ENCODE measurements at regions not wholly inside any gene's neighbourhood (a gene's known extent, or its start where the extent isn't known, plus 50 kb on each side); places are given as distances from the start of the nearest gene placed in this dataset.

DNA sequence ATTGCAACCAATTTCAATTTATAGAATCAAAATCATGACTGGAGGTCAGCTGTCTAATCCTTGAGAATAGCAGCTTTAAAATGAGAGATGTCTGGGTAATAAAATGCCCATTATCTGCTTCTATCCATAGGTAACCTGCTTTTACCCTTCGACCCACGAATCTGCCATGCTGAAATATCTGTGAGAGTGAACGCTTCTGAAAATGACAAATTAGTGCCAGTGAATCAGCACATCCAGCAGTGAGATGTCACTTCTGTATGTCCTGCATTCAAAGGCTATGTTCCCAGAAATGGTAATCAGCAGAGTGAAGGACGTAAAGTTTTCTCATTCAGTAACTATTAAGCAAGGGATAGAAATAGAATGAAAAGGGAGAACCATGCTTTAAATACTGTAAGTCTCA lies 532.4 kb upstream of the ITGA1 start:
- no peak overlapping the region for H3K27ac ChIP-seq (replicated peaks)
- H3K36me3 ChIP-seq: no peaks in the 10 kb centered on the region
- no peak overlapping the region for H3K4me3 ChIP-seq
- no peaks in the 10 kb centered on the region for H3K27me3 ChIP-seq (ENCODE audit: low read depth)
- H3K9me3 ChIP-seq (replicated peaks): no peaks in the 10 kb centered on the region
- intact Hi-C loops (cut with micrococcal nuclease): no loop called here
- DNase-seq: no peak
- TF ChIP-seq CTCF (IDR thresholded peaks at IDR 0.05; ENCODE audit: borderline replicate concordance): no peak
- no peaks in the 10 kb centered on the region for H3K4me1 ChIP-seq

DNA sequence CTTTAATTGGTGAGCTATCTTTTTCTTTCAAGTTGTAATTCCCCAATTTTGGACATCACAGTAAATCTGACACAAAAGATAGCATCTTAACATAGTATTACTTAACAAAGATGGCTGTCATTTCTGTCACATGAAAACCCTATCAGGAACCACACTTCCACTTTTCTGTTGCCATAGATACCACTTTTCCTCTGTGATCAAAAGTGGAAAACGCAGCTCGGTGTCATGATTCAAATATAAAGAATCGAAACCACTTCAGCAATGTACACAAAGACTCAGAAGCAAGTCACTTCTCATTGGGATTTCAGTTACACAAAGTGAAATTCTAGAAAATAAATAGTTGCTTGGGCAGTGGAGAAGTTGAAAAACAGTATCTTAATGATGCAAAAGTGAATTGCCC lies 524.9 kb upstream of the ITGA1 start:
- no peaks in the 10 kb centered on the region for H3K36me3 ChIP-seq
- no peaks in the 10 kb centered on the region for H3K27me3 ChIP-seq (ENCODE audit: low read depth)
- H3K9me3 ChIP-seq (replicated peaks): no peaks in the 10 kb centered on the region
- H3K4me3 ChIP-seq: no peak overlapping the region
- intact Hi-C loops (cut with micrococcal nuclease): no loop called here
- no peak for TF ChIP-seq CTCF (IDR thresholded peaks at IDR 0.05; ENCODE audit: borderline replicate concordance)
- no peaks in the 10 kb centered on the region for H3K4me1 ChIP-seq
- DNase-seq: no peak
- no peak overlapping the region for H3K27ac ChIP-seq (replicated peaks)

DNA sequence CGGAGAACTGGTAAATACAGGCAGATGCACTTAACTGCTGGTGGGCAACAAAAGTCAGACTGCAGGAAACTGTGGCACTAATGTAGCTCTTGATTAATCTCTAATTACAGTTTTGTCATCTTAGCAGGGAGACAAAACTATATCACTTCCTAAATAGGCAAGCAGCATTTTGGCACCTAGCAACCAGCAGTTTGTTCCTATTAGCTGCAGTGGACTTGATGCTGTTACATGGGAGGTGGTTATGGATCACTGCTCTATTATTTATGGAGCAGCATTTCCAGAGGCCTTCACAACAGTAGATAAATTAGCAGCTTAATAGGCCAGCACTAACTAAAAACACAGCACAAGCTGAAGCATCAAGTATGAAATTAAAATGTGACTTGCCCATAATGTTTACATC lies 518.3 kb upstream of the ITGA1 start:
- Histone ChIP-seq H3K36me3 (no peaks in the 10 kb centered on the region), H3K27ac (replicated peaks) (no peak overlapping the region), H3K9me3 (replicated peaks) (no peaks in the 10 kb centered on the region), H3K4me1 (no peaks in the 10 kb centered on the region), H3K27me3 (ENCODE audit: low read depth) (no peaks in the 10 kb centered on the region), H3K4me3 (no peak overlapping the region)
- no peak for TF ChIP-seq CTCF (IDR thresholded peaks at IDR 0.05; ENCODE audit: borderline replicate concordance)
- intact Hi-C loops (cut with micrococcal nuclease): no loop called here
- no peak for DNase-seq

DNA sequence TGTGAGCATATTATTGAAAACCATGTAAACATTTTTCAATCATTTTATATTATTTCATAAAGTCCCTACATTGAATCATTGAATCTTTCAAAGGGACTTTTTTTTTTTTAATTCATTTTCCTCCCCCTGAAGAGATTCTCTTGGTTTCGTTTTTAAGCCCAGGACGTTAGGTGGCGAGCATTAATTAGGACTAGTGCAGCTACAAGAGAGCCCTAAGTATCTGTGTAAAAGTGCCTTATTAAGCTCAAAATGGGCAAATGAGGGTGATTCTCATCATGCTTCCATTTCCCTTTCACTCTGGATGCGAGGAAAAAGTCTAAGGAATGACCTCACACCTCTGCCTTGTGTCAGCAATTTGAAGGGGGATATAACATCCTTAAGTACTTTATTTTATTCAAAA lies 517.9 kb upstream of the ITGA1 start:
- H3K27me3 ChIP-seq (ENCODE audit: low read depth): no peaks in the 10 kb centered on the region
- intact Hi-C loops (cut with micrococcal nuclease): no loop called here
- no peak for TF ChIP-seq CTCF (IDR thresholded peaks at IDR 0.05; ENCODE audit: borderline replicate concordance)
- no peak overlapping the region for H3K4me3 ChIP-seq
- H3K9me3 ChIP-seq (replicated peaks): no peaks in the 10 kb centered on the region
- H3K36me3 ChIP-seq: no peaks in the 10 kb centered on the region
- DNase-seq: no peak
- no peaks in the 10 kb centered on the region for H3K4me1 ChIP-seq
- H3K27ac ChIP-seq (replicated peaks): no peak overlapping the region

GRCh38 chr5:52275639-52276038 lies 512.1 kb upstream of the ITGA1 start:
- intact Hi-C loops (cut with micrococcal nuclease): no loop called here
- Histone ChIP-seq H3K27me3 (ENCODE audit: low read depth) (no peaks in the 10 kb centered on the region), H3K4me3 (no peak overlapping the region), H3K4me1 (no peaks in the 10 kb centered on the region), H3K27ac (replicated peaks) (no peak overlapping the region), H3K9me3 (replicated peaks) (peaks cover 15% of the 10 kb centered on the region), H3K36me3 (no peaks in the 10 kb centered on the region)
- TF ChIP-seq CTCF (IDR thresholded peaks at IDR 0.05; ENCODE audit: borderline replicate concordance): no peak
- DNase-seq: no peak

DNA sequence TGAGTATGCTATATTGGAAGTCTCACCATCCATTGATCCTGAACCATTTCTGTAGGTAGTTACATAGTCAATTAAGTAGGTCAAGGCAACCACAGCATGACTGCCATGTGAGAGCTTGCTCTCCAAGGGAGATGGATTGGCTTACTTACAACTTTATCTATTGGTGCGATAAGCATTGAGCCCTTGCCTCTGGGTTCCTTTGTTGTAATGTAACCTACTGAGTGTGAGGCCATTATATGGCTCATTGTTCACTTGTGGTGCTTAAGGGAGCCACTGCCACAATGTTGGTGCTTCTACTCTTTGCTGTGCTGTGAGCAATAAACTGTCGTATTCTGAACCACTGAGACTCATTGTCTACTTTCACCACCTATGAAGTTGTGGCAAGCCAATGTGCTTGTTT lies 510.6 kb upstream of the ITGA1 start:
- no peaks in the 10 kb centered on the region for H3K36me3 ChIP-seq
- no peak overlapping the region for H3K27ac ChIP-seq (replicated peaks)
- DNase-seq: no peak
- TF ChIP-seq CTCF (IDR thresholded peaks at IDR 0.05; ENCODE audit: borderline replicate concordance): no peak
- peaks cover 23% of the 10 kb centered on the region for H3K9me3 ChIP-seq (replicated peaks)
- no peaks in the 10 kb centered on the region for H3K27me3 ChIP-seq (ENCODE audit: low read depth)
- H3K4me3 ChIP-seq: no peak overlapping the region
- intact Hi-C loops (cut with micrococcal nuclease): no loop called here
- no peaks in the 10 kb centered on the region for H3K4me1 ChIP-seq
